HL-60 (cell line): ENCODE measurements at regions not wholly inside any gene's neighbourhood (a gene's known extent, or its start where the extent isn't known, plus 50 kb on each side); places are given as distances from the start of the nearest gene placed in this dataset.

ENCODE experiments used
- CTCF ChIP-seq: IDR thresholded peaks from one replicate; pipeline ENCODE4 v1.5.1; 2011; ENCODE audit warnings: low read length, control low read depth, inconsistent platforms; ENCODE audit not compliant: insufficient read depth
- POLR2AphosphoS5 ChIP-seq: IDR thresholded peaks from 2 replicates; pipeline ENCODE4 v1.6.1; 2012; ENCODE audit warnings: low read depth
- REST ChIP-seq: IDR thresholded peaks from 2 replicates; pipeline ENCODE4 v1.6.1; 2012; ENCODE audit warnings: low read depth; ENCODE audit not compliant: insufficient replicate concordance

- TF ChIP-seq CTCF: no peak
- no peak for TF ChIP-seq POLR2AphosphoS5
- no peak for TF ChIP-seq REST
Observed at GRCh38 chr1:4269952-4270570, 370.0 kb upstream of the C1orf174 start.
